HUDEP-2 (cell line): ENCODE measurements at regions not wholly inside any gene's neighbourhood (a gene's known extent, or its start where the extent isn't known, plus 50 kb on each side); places are given as distances from the start of the nearest gene placed in this dataset.

Source experiments
- DNase-seq, 76 experiments: peaks; one replicate each; lab custom pipeline; 2025; ENCODE audit not compliant: unreplicated experiment in 76 of 76; lab: John Stamatoyannopoulos, UW

GRCh38 chr1:199298825-199299224, 660.0 kb downstream of the PTPRC start:
- no peak for DNase-seq

- no peak for DNase-seq
Measured at GRCh38 chr1:199301472-199302217, 662.8 kb downstream of the PTPRC start.

- no peak for DNase-seq
Measured at GRCh38 chr1:199302554-199302953, 663.7 kb downstream of the PTPRC start.

- DNase-seq: no peak
Measured at GRCh38 chr1:199303035-199303434, 664.2 kb downstream of the PTPRC start.

- no peak for DNase-seq
Measured at GRCh38 chr1:199305053-199305452, 666.2 kb downstream of the PTPRC start.

GRCh38 chr1:199307496-199308264, 668.8 kb downstream of the PTPRC start:
- no peak for DNase-seq

- no peak for DNase-seq
Measured at GRCh38 chr1:199308349-199308846, 669.6 kb downstream of the PTPRC start.

- DNase-seq: no peak
Measured at GRCh38 chr1:199310708-199311107, 671.9 kb downstream of the PTPRC start.

- no peak for DNase-seq
Measured at GRCh38 chr1:199311478-199312262, 672.8 kb downstream of the PTPRC start.

GRCh38 chr1:199312626-199313025, 673.8 kb downstream of the PTPRC start:
- no peak for DNase-seq

- DNase-seq: no peak
Measured at GRCh38 chr1:199313444-199313843, 674.6 kb downstream of the PTPRC start.

- no peak for DNase-seq
Measured at GRCh38 chr1:199319341-199319740, 680.5 kb downstream of the PTPRC start.

GRCh38 chr1:199322278-199322677, 683.4 kb downstream of the PTPRC start:
- no peak for DNase-seq

GRCh38 chr1:199333180-199333579, 694.3 kb upstream of the NR5A2 start:
- DNase-seq: no peak

GRCh38 chr1:199335496-199335895, 692.0 kb upstream of the NR5A2 start:
- no peak for DNase-seq

- peak in 2 of 76 experiments; percentile 1 to 5 for DNase-seq
Measured at GRCh38 chr1:199336745-199337640, 690.5 kb upstream of the NR5A2 start.

GRCh38 chr1:199338760-199339159, 688.8 kb upstream of the NR5A2 start:
- DNase-seq: no peak

GRCh38 chr1:199352351-199352750, 675.2 kb upstream of the NR5A2 start:
- DNase-seq: no peak

GRCh38 chr1:199353906-199354305, 673.6 kb upstream of the NR5A2 start:
- no peak for DNase-seq

GRCh38 chr1:199356561-199356960, 670.9 kb upstream of the NR5A2 start:
- DNase-seq: no peak
